HepG2 (cell line): ENCODE measurements at regions not wholly inside any gene's neighbourhood (a gene's known extent, or its start where the extent isn't known, plus 50 kb on each side); places are given as distances from the start of the nearest gene placed in this dataset.

Experiments used
- ATAC-seq: fragments of 200-7000 bp; cut with Tn5 transposase; 3 replicates; pipeline ENCODE4 v1.9.1; 2020; ENCODE audit warnings: mild to moderate bottlenecking, moderate library complexity
- BruUV-seq: library from RNA; stranded (reverse); fragments of 400-500 nt; replicated peaks from 2 replicates; lab custom pipeline; 2021; lab: Mats Ljungman, UMichigan
- CTCF ChIA-PET: fragments of 300-600 bp; formaldehyde crosslinking; extraction: SDS; loops from one replicate; lab custom pipeline; 2021; ENCODE audit warnings: low total read pairs, inconsistent platforms, low intra/inter-chr PET ratio; lab: Yijun Ruan, JAX
- POLR2A ChIA-PET: fragments of 350-600 bp; sonication (Branson Sonifier 250); formaldehyde crosslinking; loops from one replicate; lab custom pipeline; 2020; ENCODE audit warnings: antibody characterized with exemption, inconsistent platforms; lab: Yijun Ruan, JAX
- DNase-seq: peaks from one replicate; pipeline ENCODE4 v3.0.0-alpha.2; 2015; ENCODE audit warnings: low spot score
- FAIRE-seq: peaks from 3 replicates; lab custom pipeline; 2011; peaks lifted over from hg19 to GRCh38; lab: Jason Lieb, UNC
- H2AFZ ChIP-seq: one replicate; pipeline ENCODE4 v1.6.1; 2011; ENCODE audit warnings: low read length, inconsistent platforms
- H3K27ac ChIP-seq: fragments of 300-600 bp; 3 replicates; pipeline ENCODE4 v1.8.0; 2011; ENCODE audit warnings: mixed run types, mild to moderate bottlenecking, mixed read lengths, low read length, inconsistent platforms; ENCODE audit not compliant: insufficient read depth; ENCODE audit errors: extremely low read length
- H3K27me3 ChIP-seq, 2 experiments: fragments of 200-600 bp in 1 of 2; 2 replicates in 1 of 2; 3 replicates in 1 of 2; pipeline versions ENCODE4 v1.6.0 to v1.8.0; 2011; ENCODE audit warnings: low read length in 2 of 2, mild to moderate bottlenecking in 2 of 2, moderate library complexity in 2 of 2, inconsistent platforms in 1 of 2; ENCODE audit not compliant: insufficient read depth in 2 of 2, control insufficient read depth in 1 of 2
- H3K36me3 ChIP-seq, 2 experiments: fragments of 200-600 bp in 1 of 2; replicated peaks in 1 of 2; 2 replicates in 1 of 2; 3 replicates in 1 of 2; pipeline versions ENCODE4 v1.5.1 to v1.8.0; 2011; ENCODE audit warnings: low read length in 2 of 2, inconsistent platforms in 1 of 2; ENCODE audit not compliant: insufficient read depth in 2 of 2, control insufficient read depth in 1 of 2
- H3K4me1 ChIP-seq: 2 replicates; pipeline ENCODE4 v1.5.1; 2012; ENCODE audit warnings: low read length, inconsistent platforms; ENCODE audit not compliant: insufficient read depth
- H3K4me2 ChIP-seq: 2 replicates; pipeline ENCODE4 v1.6.0; 2011; ENCODE audit warnings: low read depth, low read length, inconsistent platforms
- H3K4me3 ChIP-seq, 3 experiments: fragments of 200-600 bp in 1 of 3; sonication (generic), shearing (Covaris generic) in 1 of 3; replicated peaks in 1 of 3; 2 replicates each; pipeline ENCODE4 v1.5.1; 2011 to 2016; ENCODE audit warnings: low read length in 3 of 3, inconsistent platforms in 2 of 3, low read depth in 2 of 3, mild to moderate bottlenecking in 2 of 3, control low read depth in 1 of 3, mixed read lengths in 1 of 3; ENCODE audit not compliant: insufficient read depth in 1 of 3
- H3K79me2 ChIP-seq: one replicate; pipeline ENCODE4 v1.6.1; 2011; ENCODE audit warnings: low read length, inconsistent platforms; ENCODE audit not compliant: insufficient read depth
- H3K9ac ChIP-seq: 2 replicates; pipeline ENCODE4 v1.6.0; 2011; ENCODE audit warnings: mild to moderate bottlenecking, low read depth, low read length, inconsistent platforms; ENCODE audit not compliant: insufficient read depth
- H3K9me3 ChIP-seq: 2 replicates; pipeline ENCODE4 v1.5.1; 2012; ENCODE audit warnings: mild to moderate bottlenecking, low read length
- H4K20me1 ChIP-seq: 2 replicates; pipeline ENCODE4 v1.6.0; 2011; ENCODE audit warnings: inconsistent platforms, mild to moderate bottlenecking, low read length, moderate library complexity; ENCODE audit not compliant: insufficient read depth
- AGO2 ChIP-seq: fragments of 200-400 bp; formaldehyde crosslinking; optimal IDR thresholded peaks from 2 replicates; pipeline ENCODE3; 2017; ENCODE audit warnings: mild to moderate bottlenecking, low read depth, low read length, moderate library complexity
- HNRNPL ChIP-seq: fragments of 200-400 bp; formaldehyde crosslinking; IDR thresholded peaks from 2 replicates; pipeline ENCODE4 v1.6.1; 2017; ENCODE audit warnings: mild to moderate bottlenecking, low read depth, low read length
- KAT7 ChIP-seq: IDR thresholded peaks from 2 replicates; pipeline ENCODE4 v1.6.1; 2018; ENCODE audit warnings: borderline replicate concordance, missing compliant biosample characterization
- POLR2AphosphoS2 ChIP-seq: IDR thresholded peaks from 2 replicates; pipeline ENCODE4 v1.6.1; 2011; ENCODE audit warnings: low read depth, low read length, improper control_type of control experiment
- TFE3 ChIP-seq: IDR thresholded peaks from 2 replicates; pipeline ENCODE4 v1.6.1; 2016
- TP53 ChIP-seq: sonication (generic); formaldehyde crosslinking; conservative IDR thresholded peaks from 2 replicates; pipeline ENCODE4 v1.4.0; 2020; ENCODE audit warnings: missing genetic modification reagents
- ZBTB10 ChIP-seq: sonication (generic); formaldehyde crosslinking; IDR thresholded peaks from 2 replicates; pipeline ENCODE4 v1.4.0; 2020; ENCODE audit warnings: missing genetic modification reagents, borderline replicate concordance
- ZNF839 ChIP-seq: sonication (generic); formaldehyde crosslinking; IDR thresholded peaks from 2 replicates; pipeline ENCODE4 v1.4.0; 2020; ENCODE audit warnings: missing genetic modification reagents, mild to moderate bottlenecking, borderline replicate concordance
- WGBS: methylation state at CpG from one replicate; pipeline ENCODE4 v1.1.6; 2017; ENCODE audit warnings: low lambda C conversion rate; 5-methylcytosine and 5-hydroxymethylcytosine counted together
- in situ Hi-C: cut with HindIII; loops from 2 replicates; pipeline ENCODE4 v1.10.0; 2017; ENCODE audit warnings: low pct_unique_long_range_greater_than_20kb; ENCODE audit not compliant: extremely low pct_ligation_motif_present
- intact Hi-C: fragments of 100-400 bp; cut with micrococcal nuclease; formaldehyde crosslinking; loops from one replicate; pipeline ENCODE4 v1.10.0; 2022; ENCODE audit not compliant: unreplicated experiment

- no peak overlapping the region for H3K4me3 ChIP-seq
- H2AFZ ChIP-seq = no peak overlapping the region
- H3K9ac ChIP-seq = no peak overlapping the region
- in situ Hi-C loops (no loop called here), intact Hi-C loops (no loop called here)
- H3K36me3 ChIP-seq = no peaks in the 10 kb centered on the region
- H3K4me1 ChIP-seq = no peaks in the 10 kb centered on the region
- peaks cover 0 to 5% of the 10 kb centered on the region in 2 experiments; a peak in 1 of 5 replicates for H3K27me3 ChIP-seq
- CTCF ChIA-PET = no interaction called here
- no peaks in the 10 kb centered on the region for H3K79me2 ChIP-seq
- DNase-seq (no peak), FAIRE-seq (no peak), ATAC-seq (peak; percentile 72)
- POLR2A ChIA-PET = no interaction called here
- TF ChIP-seq KAT7 (CRISPR knock-in tag) = no peak
- no peak for TF ChIP-seq TP53 (CRISPR knock-in tag)
- TF ChIP-seq ZNF839 (CRISPR knock-in tag) = no peak
- no peak for TF ChIP-seq HNRNPL
- no peak for TF ChIP-seq TFE3
- TF ChIP-seq POLR2AphosphoS2 = no peak
- no peak for TF ChIP-seq AGO2
- TF ChIP-seq ZBTB10 (CRISPR knock-in tag) = no peak
- BruUV-seq = no TSS peak
- H3K9me3 ChIP-seq = no peaks in the 10 kb centered on the region
- 50% methylated on average over 9 of the region's 10 CpGs for WGBS
- H3K27ac ChIP-seq = no peak overlapping the region
- H3K4me2 ChIP-seq = no peak overlapping the region
- H4K20me1 ChIP-seq = no peaks in the 10 kb centered on the region
These were observed 199.3 kb upstream of the MYT1L start for GRCh38 chr2:2530334-2530733.
